HG03175 (cell line): ENCODE measurements at regions not wholly inside any gene's neighbourhood (a gene's known extent, or its start where the extent isn't known, plus 50 kb on each side); places are given as distances from the start of the nearest gene placed in this dataset.

ENCODE experiments used
- ATAC-seq: cut with Tn5 transposase; IDR thresholded peaks from one replicate; pipeline ENCODE4 v1.9.1; 2021; ENCODE audit warnings: mild to moderate bottlenecking, moderate library complexity; ENCODE audit not compliant: unreplicated experiment

GRCh38 chr2:62305421-62306176, 109.7 kb downstream of the B3GNT2 start:
- no peak for ATAC-seq

- ATAC-seq: no peak
These were observed 108.8 kb downstream of the B3GNT2 start for GRCh38 chr2:62304429-62305417.

- ATAC-seq: peak; percentile 26
These were observed 107.9 kb downstream of the B3GNT2 start for GRCh38 chr2:62303788-62304187.

- ATAC-seq: no peak
These were observed 106.9 kb downstream of the B3GNT2 start for GRCh38 chr2:62302631-62303435.

GRCh38 chr2:62300925-62301324, 105.0 kb downstream of the B3GNT2 start:
- ATAC-seq: no peak

GRCh38 chr2:62297624-62298010, 101.7 kb downstream of the B3GNT2 start:
- ATAC-seq: no peak

GRCh38 chr2:62296832-62297623, 101.1 kb downstream of the B3GNT2 start:
- no peak for ATAC-seq

GRCh38 chr2:62296034-62296831, 100.3 kb downstream of the B3GNT2 start:
- no peak for ATAC-seq

GRCh38 chr2:62293490-62294271, 97.8 kb downstream of the B3GNT2 start:
- ATAC-seq: peak; percentile 81

GRCh38 chr2:62293151-62293489, 97.2 kb downstream of the B3GNT2 start:
- ATAC-seq: no peak

GRCh38 chr2:62292190-62292589, 96.3 kb downstream of the B3GNT2 start:
- no peak for ATAC-seq

- no peak for ATAC-seq
These were observed 95.7 kb downstream of the B3GNT2 start for GRCh38 chr2:62291517-62292137.

- no peak for ATAC-seq
These were observed 95.1 kb downstream of the B3GNT2 start for GRCh38 chr2:62291052-62291451.

- ATAC-seq: peak; percentile 80
These were observed 92.3 kb downstream of the B3GNT2 start for GRCh38 chr2:62287899-62288880.

- ATAC-seq: no peak
These were observed 91.4 kb downstream of the B3GNT2 start for GRCh38 chr2:62287282-62287681.

- no peak for ATAC-seq
These were observed 90.3 kb downstream of the B3GNT2 start for GRCh38 chr2:62286089-62286785.

GRCh38 chr2:62284980-62285379, 89.1 kb downstream of the B3GNT2 start:
- ATAC-seq: no peak
